ENCODE measurements at regions not wholly inside any gene's neighbourhood (a gene's known extent, or its start where the extent isn't known, plus 50 kb on each side); places are given as distances from the start of the nearest gene placed in this dataset.

DNA sequence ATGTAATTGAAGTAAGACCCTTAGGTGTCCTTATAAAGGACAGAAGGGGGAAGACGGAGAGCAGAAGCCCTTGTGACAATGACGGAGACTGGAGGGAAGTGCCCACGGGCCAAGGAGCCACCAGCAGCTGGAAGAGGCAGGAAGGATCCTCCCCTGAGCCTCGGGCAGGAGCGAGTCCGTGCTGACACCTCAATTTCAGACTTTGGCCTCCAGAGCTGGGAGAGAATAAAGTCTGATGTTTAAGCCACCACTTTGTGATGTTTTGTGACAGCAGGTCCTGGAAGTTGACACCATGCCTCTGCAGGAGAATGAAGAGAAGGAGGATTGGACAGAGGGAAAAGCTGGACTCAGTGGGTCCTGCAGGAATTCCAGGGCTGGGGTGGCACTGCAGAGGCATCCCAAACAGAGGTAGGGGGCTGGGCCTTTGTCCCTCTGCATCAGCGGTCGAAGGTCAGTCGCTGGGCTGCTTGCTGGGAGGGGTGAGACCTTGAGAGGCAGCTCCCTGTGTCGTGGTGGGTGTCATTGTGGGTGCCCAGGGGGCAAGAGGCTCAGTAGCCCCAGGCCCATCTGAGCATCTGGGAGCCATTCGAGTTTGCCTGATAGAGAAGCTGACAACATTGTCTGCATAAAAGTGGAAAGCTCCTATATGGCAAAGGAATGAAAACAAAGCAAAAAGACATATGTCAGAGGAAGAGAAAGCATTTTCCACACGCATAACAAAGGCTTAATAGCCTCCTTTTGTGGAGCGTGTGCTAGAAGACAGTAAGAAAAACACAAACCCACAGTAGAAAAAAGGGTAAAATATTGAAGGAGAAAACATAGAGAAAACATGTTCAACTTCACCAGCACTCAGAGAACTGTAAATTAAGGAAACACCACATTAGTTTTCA lies 68.8 kb downstream of the RTL6 start:
- no peak for DNase-seq
- Mint-ChIP-seq H3K27ac (no peak overlapping the region), H3K27me3 (no peaks in the 10 kb centered on the region), H3K4me1 (no peaks in the 10 kb centered on the region), H3K4me3 (no peak overlapping the region), H3K9me3 (no peaks in the 10 kb centered on the region), H3K36me3 (ENCODE audit: low read depth) (no peaks in the 10 kb centered on the region)
- CTCF ChIA-PET: no interaction called here
- POLR2A ChIA-PET: no interaction called here

- H3K36me3 Mint-ChIP-seq (ENCODE audit: low read depth): no peaks in the 10 kb centered on the region
- H3K4me1 Mint-ChIP-seq: no peaks in the 10 kb centered on the region
- H3K27ac Mint-ChIP-seq: no peak overlapping the region
- no peak overlapping the region for H3K4me3 Mint-ChIP-seq
- H3K27me3 Mint-ChIP-seq: no peaks in the 10 kb centered on the region
- DNase-seq: no peak
- H3K9me3 Mint-ChIP-seq: no peaks in the 10 kb centered on the region
- ChIA-PET POLR2A (no interaction called here), CTCF (no interaction called here)
These were observed 70.2 kb downstream of the RTL6 start for GRCh38 chr22:44427611-44428470.

- CTCF ChIA-PET: no interaction called here
- H3K36me3 Mint-ChIP-seq (ENCODE audit: low read depth): no peaks in the 10 kb centered on the region
- POLR2A ChIA-PET: no interaction called here
- no peak for DNase-seq
- no peaks in the 10 kb centered on the region for H3K27me3 Mint-ChIP-seq
- no peaks in the 10 kb centered on the region for H3K4me1 Mint-ChIP-seq
- no peak overlapping the region for H3K27ac Mint-ChIP-seq
- H3K9me3 Mint-ChIP-seq: no peaks in the 10 kb centered on the region
- H3K4me3 Mint-ChIP-seq: no peak overlapping the region
These were observed 71.1 kb downstream of the RTL6 start for GRCh38 chr22:44426981-44427380.

GRCh38 chr22:44425694-44426045 lies 72.4 kb downstream of the RTL6 start:
- Mint-ChIP-seq H3K4me3 (no peak overlapping the region), H3K9me3 (no peaks in the 10 kb centered on the region), H3K4me1 (no peaks in the 10 kb centered on the region), H3K36me3 (ENCODE audit: low read depth) (no peaks in the 10 kb centered on the region), H3K27me3 (peaks cover 1% of the 10 kb centered on the region), H3K27ac (no peak overlapping the region)
- CTCF ChIA-PET: no interaction called here
- POLR2A ChIA-PET: no interaction called here
- DNase-seq: no peak

- H3K4me1 Mint-ChIP-seq: no peaks in the 10 kb centered on the region
- no peak overlapping the region for H3K27ac Mint-ChIP-seq
- ChIA-PET CTCF (no interaction called here), POLR2A (no interaction called here)
- H3K4me3 Mint-ChIP-seq: no peak overlapping the region
- H3K9me3 Mint-ChIP-seq: no peaks in the 10 kb centered on the region
- H3K27me3 Mint-ChIP-seq: peaks cover 2% of the 10 kb centered on the region
- DNase-seq: no peak
- H3K36me3 Mint-ChIP-seq (ENCODE audit: low read depth): no peaks in the 10 kb centered on the region
These were observed 73.0 kb downstream of the RTL6 start for GRCh38 chr22:44424867-44425693.

DNA sequence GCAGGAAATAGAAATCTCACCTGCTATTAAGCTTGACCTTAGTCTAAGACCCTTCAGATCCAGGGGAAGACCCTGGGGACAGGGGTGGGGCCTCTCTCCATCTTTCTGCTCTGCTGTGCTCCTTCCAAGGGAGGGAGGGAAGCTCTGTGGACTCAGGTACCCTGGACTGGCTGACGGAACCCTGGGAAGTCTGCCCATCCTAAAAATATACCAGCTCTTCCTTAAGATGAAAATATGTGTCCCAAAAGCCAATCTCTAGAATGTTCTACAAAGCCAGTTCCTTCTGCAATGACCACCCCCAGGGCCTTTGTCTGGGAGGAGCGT lies 73.7 kb downstream of the RTL6 start:
- ChIA-PET POLR2A (no interaction called here), CTCF (no interaction called here)
- Mint-ChIP-seq H3K4me3 (no peak overlapping the region), H3K9me3 (peaks cover 5% of the 10 kb centered on the region), H3K36me3 (ENCODE audit: low read depth) (no peaks in the 10 kb centered on the region), H3K27me3 (peaks cover 10% of the 10 kb centered on the region), H3K4me1 (no peaks in the 10 kb centered on the region), H3K27ac (no peak overlapping the region)
- no peak for DNase-seq

DNA sequence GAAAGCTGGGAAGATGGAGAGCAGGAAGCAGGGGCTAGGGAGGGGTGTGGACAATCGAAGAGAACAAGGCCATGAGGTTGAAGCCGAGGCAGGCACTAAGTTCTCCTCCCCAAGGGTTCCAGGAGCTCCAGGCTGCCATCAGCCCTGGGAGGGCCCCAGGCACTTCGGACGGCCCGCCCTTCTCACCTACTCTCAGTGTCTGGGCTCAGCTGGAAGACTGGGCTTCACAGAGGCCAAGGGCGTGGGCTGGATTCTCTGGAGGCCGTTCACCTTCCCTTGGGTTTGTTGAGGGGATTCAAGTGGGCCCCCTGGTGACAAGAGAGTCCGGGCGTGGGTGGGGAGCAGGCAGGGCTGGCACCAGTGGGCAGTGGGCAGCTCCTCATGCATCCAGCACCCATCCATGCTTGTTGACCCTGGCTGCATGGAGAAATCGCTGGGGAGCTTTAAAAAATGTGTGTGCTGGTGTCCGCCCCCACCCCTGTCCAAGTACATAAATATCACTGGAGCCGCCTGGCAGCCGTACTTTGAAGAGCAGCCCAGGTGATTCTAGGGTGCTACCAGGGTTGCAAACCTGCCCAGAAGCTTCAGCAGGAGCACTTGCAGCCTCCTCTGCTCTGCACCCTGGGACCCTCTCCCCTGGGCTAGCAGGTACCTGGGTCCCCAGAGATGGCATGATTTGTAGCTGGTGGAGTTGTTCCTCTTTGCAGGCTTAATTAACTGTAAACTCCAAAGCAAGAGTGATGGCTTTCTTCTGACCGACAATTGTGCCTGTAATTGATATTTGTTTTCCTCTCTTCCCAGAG lies 74.3 kb downstream of the RTL6 start:
- no peak overlapping the region for H3K4me3 Mint-ChIP-seq
- ChIA-PET POLR2A (no interaction called here), CTCF (no interaction called here)
- no peaks in the 10 kb centered on the region for H3K36me3 Mint-ChIP-seq (ENCODE audit: low read depth)
- no peak for DNase-seq
- H3K27me3 Mint-ChIP-seq: peaks cover 10% of the 10 kb centered on the region
- H3K4me1 Mint-ChIP-seq: no peaks in the 10 kb centered on the region
- no peak overlapping the region for H3K27ac Mint-ChIP-seq
- H3K9me3 Mint-ChIP-seq: peaks cover 5% of the 10 kb centered on the region

- ChIA-PET CTCF (no interaction called here), POLR2A (no interaction called here)
- Mint-ChIP-seq H3K4me3 (no peak overlapping the region), H3K36me3 (ENCODE audit: low read depth) (no peaks in the 10 kb centered on the region), H3K27me3 (peaks cover 10% of the 10 kb centered on the region), H3K9me3 (peaks cover 5% of the 10 kb centered on the region), H3K4me1 (no peaks in the 10 kb centered on the region), H3K27ac (no peak overlapping the region)
- no peak for DNase-seq
These were observed 75.2 kb downstream of the RTL6 start for GRCh38 chr22:44422746-44423380.

- peaks cover 5% of the 10 kb centered on the region for H3K9me3 Mint-ChIP-seq
- no peak overlapping the region for H3K4me3 Mint-ChIP-seq
- no peak for DNase-seq
- H3K27me3 Mint-ChIP-seq: peaks cover 14% of the 10 kb centered on the region
- H3K27ac Mint-ChIP-seq: no peak overlapping the region
- no peaks in the 10 kb centered on the region for H3K4me1 Mint-ChIP-seq
- CTCF ChIA-PET: no interaction called here
- POLR2A ChIA-PET: no interaction called here
- no peaks in the 10 kb centered on the region for H3K36me3 Mint-ChIP-seq (ENCODE audit: low read depth)
These were observed 78.6 kb downstream of the RTL6 start for GRCh38 chr22:44419429-44419828.

- Mint-ChIP-seq H3K36me3 (ENCODE audit: low read depth) (no peaks in the 10 kb centered on the region), H3K27me3 (peaks cover 4% of the 10 kb centered on the region), H3K9me3 (no peaks in the 10 kb centered on the region), H3K27ac (no peak overlapping the region), H3K4me1 (no peaks in the 10 kb centered on the region), H3K4me3 (no peak overlapping the region)
- ChIA-PET POLR2A (no interaction called here), CTCF (no interaction called here)
- DNase-seq: no peak
These were observed 84.8 kb downstream of the RTL6 start for GRCh38 chr22:44413211-44413610.

- Mint-ChIP-seq H3K27me3 (peaks cover 2% of the 10 kb centered on the region), H3K9me3 (no peaks in the 10 kb centered on the region), H3K36me3 (ENCODE audit: low read depth) (no peaks in the 10 kb centered on the region), H3K4me3 (no peak overlapping the region), H3K4me1 (no peaks in the 10 kb centered on the region), H3K27ac (no peak overlapping the region)
- CTCF ChIA-PET: no interaction called here
- POLR2A ChIA-PET: no interaction called here
- DNase-seq: no peak
These were observed 85.8 kb downstream of the RTL6 start for GRCh38 chr22:44412136-44412731.
